ENCODE measurements at regions not wholly inside any gene's neighbourhood (a gene's known extent, or its start where the extent isn't known, plus 50 kb on each side); places are given as distances from the start of the nearest gene placed in this dataset.

DNA sequence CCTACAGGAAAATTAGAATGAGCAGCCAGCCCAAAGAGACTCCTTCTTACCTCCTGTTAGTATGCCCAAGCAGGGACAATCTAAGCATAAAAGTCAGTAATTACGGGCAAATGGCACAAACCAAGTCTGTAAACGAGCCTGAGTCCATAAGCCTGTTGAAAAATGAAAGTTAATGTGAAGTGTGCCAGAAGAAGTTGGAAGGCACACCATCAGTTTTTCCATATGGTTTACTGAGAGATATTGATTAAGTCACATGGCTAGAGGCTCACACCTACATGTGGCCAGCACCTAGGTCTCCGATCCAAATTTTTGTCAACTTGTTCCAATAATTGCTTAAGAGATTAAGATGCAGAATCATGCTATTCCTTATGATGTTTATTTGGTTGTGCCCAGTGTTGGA lies 242.4 kb upstream of the CSF3R start:
- TF ChIP-seq POLR2A (IDR thresholded peaks at IDR 0.05; ENCODE audit: low read length) (no peak), GATA1 (IDR thresholded peaks at IDR 0.05; ENCODE audit: low read depth, low read length) (no peak)

Measured in erythroblast (primary cell).